Prostate gland (tissue), 2 donors: ENCODE measurements at regions not wholly inside any gene's neighbourhood (a gene's known extent, or its start where the extent isn't known, plus 50 kb on each side); places are given as distances from the start of the nearest gene placed in this dataset.

Experiments used
- CTCF ChIP-seq, 4 experiments: fragments of 200-600 bp in 2 of 4; fragments of 450-650 bp in 2 of 4; sonication (generic) in 2 of 4; IDR thresholded peaks; 1 replicate in 3 of 4; 2 replicates in 1 of 4; pipeline ENCODE4 v1.5.1; 2016 to 2019; ENCODE audit warnings: antibody characterized with exemption in 4 of 4, mild to moderate bottlenecking in 2 of 4, moderate library complexity in 2 of 4
- POLR2AphosphoS5 ChIP-seq: sonication (generic); formaldehyde crosslinking; IDR thresholded peaks from one replicate; pipeline ENCODE4 v1.6.1; 2017; ENCODE audit warnings: antibody characterized with exemption

- TF ChIP-seq CTCF (IDR thresholded peaks at IDR 0.05) (no peak), POLR2AphosphoS5 (no peak)
Measured at GRCh38 chr5:89830691-89831090, 578.9 kb downstream of the CETN3 start.
